CD4-positive, alpha-beta T cell treated with Interferon alpha-2 for 1 hour (primary cell): ENCODE measurements at regions not wholly inside any gene's neighbourhood (a gene's known extent, or its start where the extent isn't known, plus 50 kb on each side); places are given as distances from the start of the nearest gene placed in this dataset.
A peak's percentile ranks its signal among the peaks of the same experiment; 100 is the strongest.

Source experiments
- DNase-seq, 2 donors: peaks; one replicate each; pipeline ENCODE4 v3.0.0-alpha.2; 2020 to 2022

DNA sequence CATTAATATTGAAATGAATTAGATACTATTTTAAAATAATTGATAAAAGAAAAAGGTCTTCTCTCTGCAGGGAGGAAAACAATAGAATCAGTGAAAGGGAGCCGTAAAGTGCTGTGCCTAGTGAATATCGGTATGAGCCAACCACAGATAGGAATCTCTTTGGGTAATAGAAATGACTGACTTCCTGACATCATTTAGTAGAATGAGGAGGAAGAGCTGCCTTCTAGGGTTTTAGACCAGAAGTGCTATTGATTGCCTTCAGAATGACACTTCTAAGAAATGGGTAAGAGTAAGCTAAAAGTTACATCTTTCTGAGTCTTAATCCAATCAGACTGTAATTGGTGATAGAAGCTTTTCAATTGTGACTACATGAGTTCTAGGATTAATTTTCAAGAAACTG, 134.0 kb upstream of the MAP9 start:
- DNase-seq, result no peak

DNA sequence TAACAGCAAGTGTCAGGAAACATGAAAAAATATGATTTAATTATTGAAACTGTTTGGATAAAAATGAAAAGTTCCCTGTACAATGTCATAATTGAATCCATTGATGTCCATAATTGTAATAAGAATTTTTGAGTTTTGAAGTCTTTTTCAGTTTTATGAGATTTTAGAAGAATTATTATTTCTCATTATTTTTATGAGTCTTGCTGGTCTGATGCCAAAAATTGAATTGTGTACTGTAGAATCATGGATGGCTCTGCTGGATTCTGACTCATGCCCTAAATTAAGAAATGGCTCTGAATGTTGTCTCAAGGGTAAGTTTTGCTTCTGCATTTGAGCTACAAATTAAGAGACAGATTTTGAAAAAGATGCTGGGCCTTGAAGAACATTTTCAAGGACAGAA, 132.8 kb upstream of the MAP9 start:
- DNase-seq, result no peak

DNA sequence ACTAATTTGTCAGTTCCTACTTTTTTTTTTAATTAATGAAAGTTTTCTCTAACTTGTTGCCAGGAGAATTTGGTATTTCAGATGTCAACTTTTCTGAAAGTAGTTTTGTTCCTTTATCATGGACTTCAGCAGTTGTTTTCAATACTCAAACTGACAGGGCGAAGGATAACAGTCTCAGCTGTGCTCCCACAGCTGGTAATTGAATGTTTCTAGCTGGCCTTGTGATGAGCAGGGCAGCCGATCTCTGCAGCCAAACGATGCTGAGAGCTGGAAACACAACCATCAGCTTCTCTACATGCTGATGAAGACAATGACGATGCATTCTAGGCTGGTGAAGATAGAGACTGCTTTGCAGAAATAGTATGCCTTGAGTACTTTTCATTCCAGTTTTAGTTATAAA, 130.0 kb upstream of the MAP9 start:
- no peak for DNase-seq

DNA sequence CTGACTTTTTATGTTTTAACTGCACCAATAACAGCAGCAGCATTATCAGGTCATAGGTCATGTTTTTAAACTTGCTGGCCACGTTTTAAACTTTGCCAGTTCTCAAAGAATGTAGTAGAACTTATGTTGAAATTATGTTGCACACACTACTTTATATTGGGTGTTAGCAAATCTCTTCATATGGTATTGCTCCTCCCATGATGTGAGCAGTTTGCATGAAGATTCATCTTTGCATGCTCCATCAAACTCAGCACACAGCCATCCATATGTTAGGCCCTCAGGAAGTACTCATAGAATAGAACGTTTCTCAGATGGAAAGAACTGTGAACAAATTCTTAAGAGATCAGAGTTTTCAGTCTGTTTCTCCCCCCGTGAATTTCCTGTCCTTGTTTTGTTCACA, 128.6 kb upstream of the MAP9 start:
- DNase-seq, result no peak

DNA sequence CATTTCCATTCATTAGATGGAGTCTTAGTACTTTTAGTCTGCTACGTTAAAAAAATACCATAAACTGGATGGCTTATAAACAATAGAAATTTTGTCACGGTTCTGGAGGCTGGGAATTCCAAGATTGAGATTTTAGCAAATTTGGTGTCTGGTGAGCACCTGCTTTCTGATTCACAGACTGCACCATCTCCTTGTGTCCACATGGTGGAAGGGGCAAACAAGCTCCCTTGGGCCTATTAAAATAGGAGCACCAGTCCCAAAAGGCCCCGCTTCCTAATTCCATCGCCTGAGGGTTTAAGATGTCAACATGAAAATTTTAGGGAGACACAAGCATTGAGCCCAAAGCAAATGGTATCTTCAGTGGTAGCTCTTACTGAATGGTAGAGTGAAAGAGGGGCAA, 120.5 kb upstream of the MAP9 start:
- no peak for DNase-seq

DNA sequence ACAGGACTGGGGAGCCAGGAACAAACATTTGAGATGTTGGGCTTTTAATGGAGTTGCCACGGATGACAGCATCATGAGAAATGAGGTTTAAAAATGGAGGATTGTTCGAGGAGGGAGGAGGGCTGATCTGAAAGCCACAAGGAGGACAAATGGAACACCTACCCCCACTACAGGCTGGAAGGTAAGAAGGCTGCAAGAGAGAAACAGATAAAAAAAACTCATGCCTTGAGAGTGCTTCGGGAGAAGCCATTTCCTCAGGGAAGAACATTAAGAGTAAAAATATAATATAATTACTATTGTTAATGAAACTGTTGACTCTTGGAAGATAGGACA, 119.5 kb upstream of the MAP9 start:
- no peak for DNase-seq

DNA sequence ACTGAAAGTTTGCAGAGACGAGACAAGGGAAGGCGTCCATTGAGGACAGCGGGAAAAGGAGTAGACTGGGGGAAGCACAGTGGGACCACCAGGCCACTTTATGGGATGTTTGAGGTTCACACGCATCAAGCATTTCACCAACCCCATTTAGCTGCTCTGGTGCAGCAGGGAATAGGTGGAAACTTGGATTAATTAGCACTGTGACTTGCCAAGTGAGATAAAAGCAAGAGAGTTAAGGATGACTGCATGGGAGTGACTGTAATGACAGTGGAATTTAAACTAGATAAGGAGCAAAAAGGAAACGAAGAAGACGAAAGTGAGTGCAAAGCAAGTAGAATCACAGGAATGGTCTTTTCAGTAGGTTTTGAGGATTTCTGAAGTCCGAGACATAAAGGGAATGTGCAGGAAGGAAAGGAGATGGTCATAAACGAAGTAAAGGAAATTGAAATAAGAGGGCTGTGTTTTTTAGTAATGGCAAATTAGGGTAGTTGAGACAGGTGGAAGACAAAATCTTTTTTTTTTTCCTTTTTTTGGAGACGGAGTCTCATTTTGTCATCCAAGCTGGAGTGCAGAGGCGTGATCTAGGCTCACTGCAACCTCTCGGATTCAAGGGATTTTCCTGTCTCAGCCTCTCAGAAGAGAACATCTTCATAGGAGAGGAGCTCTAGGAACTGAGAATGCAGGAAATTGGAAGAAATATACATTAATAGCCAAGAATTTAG, 119.0 kb upstream of the MAP9 start:
- no peak for DNase-seq

DNA sequence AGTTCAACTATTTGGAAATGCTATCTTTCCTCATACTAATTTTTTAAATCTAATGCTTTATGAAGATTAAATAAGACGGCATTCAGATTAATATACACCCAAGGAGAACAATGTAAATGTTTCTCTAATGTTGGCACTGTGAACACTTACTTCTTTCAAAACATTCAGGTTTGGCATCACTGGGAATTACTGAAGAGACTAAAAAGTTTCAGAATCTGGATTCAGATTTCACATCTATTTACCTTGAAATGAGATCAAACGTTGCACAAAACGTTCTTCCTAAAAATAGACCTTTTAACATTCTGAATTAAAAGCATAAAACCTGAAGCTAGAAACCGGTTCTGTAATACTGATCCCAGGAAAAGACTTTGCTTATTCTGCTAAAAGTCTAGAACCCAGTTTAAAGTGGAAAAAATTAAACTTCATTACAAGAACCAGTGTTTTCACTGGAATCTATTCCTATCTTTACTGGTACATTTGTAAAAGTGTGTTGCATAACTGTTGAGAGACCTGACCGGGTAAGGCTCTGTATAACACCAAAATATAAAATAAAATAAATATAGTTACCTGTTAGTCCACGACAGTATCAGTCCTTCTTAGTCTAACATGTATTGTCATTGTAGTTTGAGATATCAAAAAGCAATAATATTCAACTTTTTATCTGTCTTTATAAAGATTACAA, 117.4 kb upstream of the MAP9 start:
- DNase-seq, result no peak

DNA sequence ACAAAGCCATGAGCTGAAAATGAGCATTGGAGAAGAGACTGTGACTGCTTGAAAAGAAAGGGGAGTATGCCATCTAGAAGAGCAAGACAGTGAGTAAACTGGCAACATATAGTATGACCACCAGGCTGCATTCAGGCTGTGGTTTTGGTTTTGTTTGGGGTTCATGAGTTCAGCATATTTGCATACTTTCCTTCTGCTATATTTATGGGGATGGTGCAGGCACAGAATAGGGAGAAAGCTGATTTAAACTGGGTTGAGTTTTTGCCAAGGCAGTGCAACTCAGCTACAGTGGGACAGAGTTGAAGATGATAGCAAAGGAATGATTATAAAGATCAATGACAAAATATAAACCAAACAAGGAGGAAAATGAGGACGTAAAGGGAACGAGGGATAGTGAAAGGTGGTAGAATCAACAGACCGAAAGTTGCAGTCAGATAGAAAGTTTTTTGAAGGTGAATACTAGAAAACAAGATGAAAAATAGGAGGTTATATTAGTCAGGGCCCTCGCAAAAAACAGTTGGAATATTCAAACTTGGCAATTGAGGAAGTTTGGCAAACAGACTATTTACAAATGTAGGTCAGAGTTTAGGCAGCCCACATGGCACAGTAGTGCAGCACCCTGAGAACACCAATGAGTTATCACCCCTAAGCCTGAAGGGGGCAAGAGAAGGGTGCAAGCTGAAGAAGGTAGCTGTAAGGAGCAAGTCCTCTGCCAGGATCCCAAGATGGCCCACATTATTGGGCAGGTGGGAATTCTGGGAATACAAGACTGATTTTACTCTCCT, 114.8 kb upstream of the MAP9 start:
- no peak for DNase-seq

DNA sequence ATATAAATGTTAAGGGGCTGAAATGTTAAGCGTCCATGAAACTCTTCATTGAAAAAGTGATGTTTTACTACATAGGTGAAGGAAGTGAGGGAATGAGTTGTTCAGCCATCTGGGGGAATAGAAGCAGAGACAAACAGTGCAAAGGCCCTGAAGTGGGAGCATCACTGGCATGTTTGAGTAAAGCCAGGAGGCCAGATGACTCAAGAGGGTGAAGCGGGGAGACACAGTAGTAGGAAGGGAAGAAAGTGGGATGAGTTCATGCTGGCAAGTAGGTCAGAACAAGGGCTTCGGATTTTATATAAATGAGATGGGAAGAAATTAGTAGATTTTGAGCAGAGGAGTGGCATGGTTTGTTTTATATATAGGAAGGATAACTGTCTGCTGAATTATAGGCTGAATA, 112.5 kb upstream of the MAP9 start:
- DNase-seq, result no peak

DNA sequence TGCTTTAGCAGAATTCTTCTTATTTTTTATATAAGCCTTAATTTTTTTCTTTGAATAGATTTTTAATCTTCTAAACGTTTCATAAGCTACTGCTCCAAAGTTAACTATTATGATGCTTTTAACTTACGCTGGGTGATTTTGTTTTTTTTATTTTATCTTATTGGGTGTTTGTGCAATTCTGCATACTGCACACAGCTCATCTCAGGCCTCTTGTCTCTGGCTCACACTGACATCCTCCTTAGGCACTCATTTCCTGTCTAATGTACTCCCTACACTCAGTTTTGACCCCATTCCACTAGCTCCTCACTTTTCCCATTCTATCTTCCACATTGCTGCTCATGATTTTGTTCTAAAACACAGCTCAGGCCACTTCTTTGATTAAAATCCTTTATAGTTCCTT, 111.9 kb upstream of the MAP9 start:
- DNase-seq, result no peak

DNA sequence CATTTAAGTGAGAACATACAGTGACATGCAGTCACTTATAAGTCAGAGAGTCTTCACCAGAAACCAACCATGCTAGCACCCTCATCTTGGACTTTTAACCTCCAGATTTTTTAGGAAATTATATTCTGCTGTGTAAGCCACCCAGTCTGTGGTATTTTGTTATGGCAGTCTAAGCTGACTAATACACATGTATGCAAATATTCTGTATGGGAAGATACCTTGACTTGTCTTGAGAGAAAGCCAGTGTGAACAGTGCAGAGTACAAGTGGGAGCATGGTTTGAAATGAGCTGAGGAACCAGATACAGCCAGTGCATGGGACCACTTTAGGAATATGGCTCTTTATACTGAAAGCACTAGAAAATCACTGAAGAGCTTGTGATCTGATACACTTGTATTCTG, 110.4 kb upstream of the MAP9 start:
- no peak for DNase-seq

DNA sequence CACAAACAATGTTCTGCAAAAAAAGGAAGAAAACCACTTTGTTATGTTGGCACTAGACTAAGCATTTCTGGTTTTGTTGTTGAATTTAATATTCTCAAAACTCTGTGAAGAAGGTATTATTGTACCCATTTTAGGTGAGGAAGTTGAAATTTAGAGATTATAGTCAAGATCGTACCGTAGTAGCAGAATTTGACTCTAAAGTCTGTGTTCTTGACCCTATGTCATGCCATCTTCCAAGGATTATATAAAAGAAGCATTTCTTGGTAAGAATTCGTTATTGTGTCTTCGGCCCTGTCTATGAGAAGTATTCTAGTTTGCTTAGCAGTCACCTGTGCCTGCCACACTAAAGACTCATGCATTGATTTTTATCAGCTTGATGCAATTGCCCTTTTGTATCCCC, 104.4 kb upstream of the MAP9 start:
- no peak for DNase-seq

DNA sequence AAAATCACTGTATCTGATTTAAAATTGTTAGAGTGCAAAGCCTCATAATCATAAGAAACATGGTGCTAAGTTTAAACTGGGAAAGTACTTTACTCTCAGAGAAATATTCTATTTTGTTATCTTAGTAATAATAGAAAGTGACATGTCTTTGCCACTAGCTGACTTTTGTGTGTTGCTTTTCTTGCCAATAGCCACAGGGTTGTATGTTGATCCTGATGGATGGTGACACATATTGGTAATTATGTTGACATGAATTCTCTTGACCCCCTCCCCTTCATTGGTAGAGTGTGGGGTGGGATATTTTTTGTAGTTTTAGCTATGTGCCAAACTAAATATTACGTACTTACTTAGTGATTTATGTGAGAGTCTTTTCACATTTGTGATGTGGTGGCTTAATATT, 103.1 kb upstream of the MAP9 start:
- DNase-seq, result no peak

DNA sequence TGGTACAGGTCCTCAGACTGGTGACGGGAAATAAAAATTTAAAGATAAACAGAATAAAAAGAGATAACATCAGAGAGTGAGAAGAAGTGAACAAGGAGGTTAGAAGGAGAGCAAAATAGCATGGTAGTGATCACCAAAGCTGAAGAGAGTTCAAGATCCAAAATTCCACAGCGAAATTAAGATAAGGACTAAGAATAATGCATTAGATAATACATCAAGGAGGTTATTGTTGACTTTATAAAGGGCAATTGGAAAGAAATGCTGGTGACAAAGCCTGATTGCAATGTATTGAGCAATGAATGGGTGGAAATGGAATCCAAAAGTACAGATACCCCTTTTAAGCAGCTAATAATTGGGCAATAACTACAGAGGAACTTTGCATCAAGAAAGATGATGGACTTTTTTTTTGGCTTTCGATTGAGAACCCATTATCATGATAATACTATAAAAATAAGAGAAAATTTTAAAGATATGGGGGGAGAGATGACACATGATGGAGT, 101.6 kb upstream of the MAP9 start:
- no peak for DNase-seq

DNA sequence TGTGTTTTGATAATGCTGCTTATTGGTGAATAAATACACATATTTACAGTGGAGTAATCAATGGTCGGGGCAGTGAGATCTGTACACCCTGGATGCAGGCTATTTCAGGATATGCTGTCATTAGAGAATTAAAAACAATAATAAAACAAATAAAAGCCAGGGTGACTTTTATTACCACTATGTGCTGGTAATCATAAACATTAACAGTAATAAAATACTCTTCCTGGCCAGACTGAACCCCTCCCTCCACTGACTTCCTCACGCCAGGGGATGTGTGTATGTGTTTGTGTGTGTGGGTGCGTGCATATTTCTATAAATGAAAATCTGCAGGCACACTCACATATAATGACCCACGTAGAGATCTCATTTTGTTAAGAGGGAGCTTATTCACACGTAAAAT, 98.0 kb upstream of the MAP9 start:
- no peak for DNase-seq

DNA sequence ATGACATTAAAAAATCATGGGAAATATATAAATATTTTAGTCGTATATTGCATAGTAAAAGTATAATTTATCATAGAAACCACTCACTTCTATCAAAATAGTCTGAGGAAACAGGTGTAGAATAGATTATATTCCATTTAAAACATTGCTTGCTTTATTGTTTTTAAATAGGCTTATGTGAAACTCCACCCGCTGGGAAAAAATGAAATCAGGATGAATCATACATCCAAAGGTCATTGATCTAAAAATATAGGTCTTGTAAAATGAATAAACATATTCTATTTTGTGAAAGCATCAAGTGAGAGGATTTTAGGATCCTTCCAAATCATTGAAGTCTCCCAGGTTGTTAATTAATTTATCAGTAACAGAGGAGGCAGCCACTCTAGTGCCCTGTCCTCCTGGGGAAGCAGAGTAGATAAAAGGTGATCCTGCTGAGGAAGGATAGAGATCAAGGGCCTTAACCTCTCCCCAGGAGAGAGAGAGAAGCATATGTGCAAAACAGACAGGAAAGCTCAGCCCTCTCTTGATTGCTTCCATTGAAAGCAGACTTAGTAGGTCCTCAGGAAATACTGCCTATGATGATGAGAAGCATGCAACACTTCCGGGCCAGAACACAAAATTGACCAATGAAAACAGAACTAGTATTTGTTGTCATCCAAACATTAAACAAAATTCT, 96.8 kb upstream of the MAP9 start:
- DNase-seq, result no peak

DNA sequence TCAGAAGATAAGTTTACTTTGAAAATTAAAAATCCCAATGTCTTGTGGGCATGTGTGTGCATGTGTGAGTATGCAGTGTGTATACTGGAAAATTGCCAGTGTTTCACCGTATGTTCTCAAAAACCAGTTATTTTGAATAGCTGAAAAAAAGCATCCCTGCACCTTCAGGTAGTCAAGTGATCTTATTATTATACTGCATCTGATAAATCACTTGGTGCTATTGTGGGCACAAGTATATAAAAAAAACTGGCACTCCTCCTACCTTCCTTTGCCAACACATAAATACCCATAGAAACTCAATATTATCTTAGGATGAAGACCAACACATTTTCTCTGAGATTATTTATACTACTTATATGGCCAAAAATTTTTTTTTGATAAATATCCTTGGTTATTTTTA, 91.5 kb upstream of the MAP9 start:
- no peak for DNase-seq

DNA sequence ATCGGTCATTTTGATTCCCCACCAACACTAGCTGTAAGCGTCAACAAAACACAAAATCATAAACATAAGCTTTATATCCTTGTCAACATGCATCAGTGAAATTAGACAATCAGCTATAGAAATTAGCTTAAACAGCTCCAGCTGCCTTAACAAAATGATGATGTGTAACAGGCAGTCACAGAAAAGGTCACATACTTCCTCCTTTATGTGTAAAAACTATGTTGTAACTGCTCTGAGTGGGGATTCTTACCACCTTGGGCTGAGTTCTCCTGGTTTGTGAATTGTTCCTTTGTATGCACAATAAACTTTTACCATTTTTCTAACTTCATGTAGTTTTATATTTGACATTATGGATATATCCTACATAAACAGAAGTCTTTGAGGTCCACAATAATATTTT, 73.9 kb upstream of the MAP9 start:
- DNase-seq, result no peak

DNA sequence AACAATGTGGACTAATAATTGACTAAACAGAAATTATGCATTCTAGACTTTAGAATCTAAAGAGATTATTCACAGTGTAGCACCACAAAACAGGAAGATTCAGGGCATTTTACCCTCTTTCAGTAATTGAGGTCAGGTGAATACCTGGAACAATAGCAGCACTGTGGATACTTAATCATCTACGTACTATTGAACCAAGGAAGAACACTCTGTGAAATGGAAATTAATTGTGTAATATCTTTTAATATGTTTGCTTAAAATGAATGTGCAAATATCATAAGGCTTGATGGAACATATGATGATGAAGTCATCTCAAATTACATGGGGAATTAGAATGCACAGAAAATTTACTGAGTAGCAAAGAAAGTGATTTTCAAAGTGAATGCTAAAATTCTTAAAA, 68.5 kb upstream of the MAP9 start:
- no peak for DNase-seq

DNA sequence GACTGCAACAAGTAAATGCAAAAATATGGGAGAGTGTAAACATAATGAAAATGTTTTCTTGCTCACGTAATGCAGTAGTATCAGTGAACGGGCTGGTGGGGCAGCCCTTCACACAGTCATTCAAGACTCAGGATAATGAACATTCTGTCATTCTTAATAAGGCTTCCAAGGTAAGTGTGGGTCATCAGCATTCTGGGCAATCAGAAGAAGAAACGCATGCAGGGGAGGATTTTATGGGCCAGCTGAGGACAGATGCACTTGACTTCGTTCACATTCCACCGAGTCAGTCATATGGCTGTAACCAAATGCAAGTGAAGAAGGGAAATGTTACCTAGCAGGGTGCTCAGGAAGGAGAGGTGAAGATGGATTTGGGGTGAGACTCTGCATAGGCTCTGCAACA, 68.0 kb upstream of the MAP9 start:
- DNase-seq, result no peak

DNA sequence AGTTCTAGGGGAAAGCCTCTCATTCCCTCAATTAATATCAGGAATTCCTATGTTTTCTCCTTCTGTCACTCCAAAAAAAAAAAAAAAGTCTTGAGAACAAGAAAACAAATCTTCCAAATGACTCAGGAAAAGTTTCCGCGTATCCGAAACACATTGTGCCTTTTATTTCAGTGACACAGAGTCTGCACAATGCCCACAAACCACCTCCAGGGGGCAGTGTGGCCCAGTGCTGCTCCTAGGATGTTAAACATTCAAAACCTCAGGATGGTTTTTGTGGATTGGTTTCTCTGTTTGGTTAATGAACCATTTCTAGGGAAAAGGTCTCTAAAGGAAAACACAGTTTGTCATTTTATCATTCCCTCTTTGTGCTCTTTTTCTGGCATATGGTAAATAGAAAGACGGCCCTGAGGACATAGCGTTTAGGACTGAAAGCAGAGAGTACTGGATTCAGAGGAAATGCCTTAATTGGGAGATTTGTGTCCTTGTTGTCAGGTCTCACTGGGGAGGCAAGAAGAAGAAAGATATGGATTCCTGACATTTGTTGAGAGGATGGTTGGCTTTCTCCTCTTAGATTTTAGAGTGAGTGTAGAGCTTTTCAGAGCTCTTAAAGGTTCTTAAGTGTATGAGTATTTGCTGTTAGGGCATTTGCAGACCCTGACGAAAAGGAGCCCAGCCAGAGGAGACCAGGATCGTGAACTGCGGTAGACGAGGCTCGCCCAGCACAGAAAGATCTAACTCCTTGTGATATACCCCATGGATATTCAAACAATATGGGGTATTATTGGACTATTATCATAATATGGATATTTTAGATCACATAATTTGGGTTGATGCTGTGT, 65.7 kb upstream of the MAP9 start:
- DNase-seq, result peak; percentile 29 to 48

DNA sequence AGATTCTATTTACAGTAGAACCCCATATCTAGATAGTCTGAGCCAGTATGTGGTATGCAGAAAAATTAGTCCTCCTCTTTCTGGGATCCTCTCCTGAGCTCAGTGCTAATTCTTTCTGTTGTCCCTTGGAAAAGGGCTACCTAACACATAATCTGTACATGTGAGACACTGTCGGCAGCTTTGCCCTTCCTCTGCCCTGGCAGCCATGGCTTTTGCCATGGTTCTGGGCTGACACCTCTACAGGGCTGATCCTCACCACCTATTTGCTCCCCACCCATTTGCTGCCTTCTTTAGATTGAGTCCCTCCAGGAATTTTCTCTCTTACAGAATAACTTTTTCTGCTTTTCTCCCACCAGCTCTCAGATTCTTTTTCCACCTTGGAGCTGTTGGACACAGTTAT, 64.7 kb upstream of the MAP9 start:
- no peak for DNase-seq
